GM19240 (cell line): ENCODE measurements at regions not wholly inside any gene's neighbourhood (a gene's known extent, or its start where the extent isn't known, plus 50 kb on each side); places are given as distances from the start of the nearest gene placed in this dataset.

ENCODE experiments used
- DNase-seq: peaks from one replicate; pipeline ENCODE4 v3.0.0; 2011; ENCODE audit warnings: low spot score; ENCODE audit not compliant: insufficient read length

GRCh38 chr3:159166899-159167586 is 365.2 kb downstream of the MFSD1 start:
- DNase-seq: no peak

GRCh38 chr3:159168788-159169187 is 366.9 kb downstream of the MFSD1 start:
- DNase-seq: no peak

GRCh38 chr3:159169828-159170227 is 368.0 kb downstream of the MFSD1 start:
- no peak for DNase-seq

GRCh38 chr3:159170436-159171003 is 368.7 kb downstream of the MFSD1 start:
- DNase-seq: no peak

- DNase-seq: no peak
Observed at GRCh38 chr3:159171333-159171732, 369.5 kb downstream of the MFSD1 start.

GRCh38 chr3:159172473-159172872 is 370.6 kb downstream of the MFSD1 start:
- no peak for DNase-seq

GRCh38 chr3:159174715-159175692 is 373.1 kb downstream of the MFSD1 start:
- DNase-seq: no peak

GRCh38 chr3:159178209-159178897 is 376.5 kb downstream of the MFSD1 start:
- no peak for DNase-seq

- no peak for DNase-seq
Observed at GRCh38 chr3:159182961-159183360, 381.1 kb downstream of the MFSD1 start.

- DNase-seq: no peak
Observed at GRCh38 chr3:159185443-159186050, 383.7 kb downstream of the MFSD1 start.

- DNase-seq: no peak
Observed at GRCh38 chr3:159186581-159186980, 384.7 kb downstream of the MFSD1 start.

- no peak for DNase-seq
Observed at GRCh38 chr3:159187232-159187631, 385.4 kb downstream of the MFSD1 start.

- no peak for DNase-seq
Observed at GRCh38 chr3:159187706-159188105, 385.9 kb downstream of the MFSD1 start.

GRCh38 chr3:159189994-159190669 is 388.3 kb downstream of the MFSD1 start:
- DNase-seq: no peak

GRCh38 chr3:159191447-159191846 is 389.6 kb downstream of the MFSD1 start:
- DNase-seq: no peak

GRCh38 chr3:159196359-159196758 is 394.5 kb downstream of the MFSD1 start:
- no peak for DNase-seq

GRCh38 chr3:159200176-159200575 is 398.3 kb downstream of the MFSD1 start:
- no peak for DNase-seq

- no peak for DNase-seq
Observed at GRCh38 chr3:159208050-159208449, 406.2 kb downstream of the MFSD1 start.

- DNase-seq: no peak
Observed at GRCh38 chr3:159209459-159209858, 407.6 kb downstream of the MFSD1 start.

GRCh38 chr3:159210336-159210735 is 408.5 kb downstream of the MFSD1 start:
- no peak for DNase-seq

GRCh38 chr3:159216311-159216710 is 414.5 kb downstream of the MFSD1 start:
- no peak for DNase-seq
